Stimulated activated naive CD8-positive, alpha-beta T cell treated with anti-CD3 and anti-CD28 coated beads, Interleukin-15, Interleukin-2, amounts not matched to agents 100 ng/mL and 50 ng/mL, for 24 hours (primary cell): ENCODE measurements at regions not wholly inside any gene's neighbourhood (a gene's known extent, or its start where the extent isn't known, plus 50 kb on each side); places are given as distances from the start of the nearest gene placed in this dataset.

Experiments used
- H3K27ac Mint-ChIP-seq: one replicate; pipeline ENCODE4 v1.8.0; 2021; ENCODE audit warnings: mild to moderate bottlenecking, mixed read lengths
- H3K27me3 Mint-ChIP-seq: one replicate; pipeline ENCODE4 v1.8.0; 2021; ENCODE audit warnings: mixed read lengths
- H3K36me3 Mint-ChIP-seq: one replicate; pipeline ENCODE4 v1.8.0; 2021; ENCODE audit warnings: low read depth, mixed read lengths
- H3K4me1 Mint-ChIP-seq: one replicate; pipeline ENCODE4 v1.8.0; 2021; ENCODE audit warnings: low read depth, mixed read lengths
- H3K4me3 Mint-ChIP-seq: one replicate; pipeline ENCODE4 v1.8.0; 2021; ENCODE audit warnings: mild to moderate bottlenecking, mixed read lengths
- H3K9me3 Mint-ChIP-seq: one replicate; pipeline ENCODE4 v1.8.0; 2021; ENCODE audit warnings: mixed read lengths

- Mint-ChIP-seq H3K27me3 (no peaks in the 10 kb centered on the region), H3K36me3 (no peaks in the 10 kb centered on the region), H3K9me3 (no peaks in the 10 kb centered on the region), H3K4me3 (no peak overlapping the region), H3K4me1 (no peaks in the 10 kb centered on the region), H3K27ac (no peak overlapping the region)
Observed at GRCh38 chr5:97531549-97531948, 348.5 kb upstream of the RIOK2 start.

GRCh38 chr5:97534166-97534565 is 351.1 kb upstream of the RIOK2 start:
- Mint-ChIP-seq H3K36me3 (no peaks in the 10 kb centered on the region), H3K4me3 (no peak overlapping the region), H3K4me1 (no peaks in the 10 kb centered on the region), H3K27me3 (no peaks in the 10 kb centered on the region), H3K9me3 (no peaks in the 10 kb centered on the region), H3K27ac (no peak overlapping the region)

GRCh38 chr5:97536683-97537082 is 353.6 kb upstream of the RIOK2 start:
- Mint-ChIP-seq H3K27ac (no peak overlapping the region), H3K4me3 (no peak overlapping the region), H3K27me3 (no peaks in the 10 kb centered on the region), H3K9me3 (no peaks in the 10 kb centered on the region), H3K36me3 (no peaks in the 10 kb centered on the region), H3K4me1 (no peaks in the 10 kb centered on the region)

GRCh38 chr5:97538912-97539311 is 355.9 kb upstream of the RIOK2 start:
- no peaks in the 10 kb centered on the region for H3K27me3 Mint-ChIP-seq

GRCh38 chr5:97541864-97542263 is 358.8 kb upstream of the RIOK2 start:
- H3K36me3 Mint-ChIP-seq = no peaks in the 10 kb centered on the region
- no peak overlapping the region for H3K4me3 Mint-ChIP-seq
- H3K9me3 Mint-ChIP-seq = no peaks in the 10 kb centered on the region
- peaks cover 6% of the 10 kb centered on the region for H3K4me1 Mint-ChIP-seq
- H3K27me3 Mint-ChIP-seq = no peaks in the 10 kb centered on the region
- no peak overlapping the region for H3K27ac Mint-ChIP-seq

More at GRCh38 chr5:97538912-97539311, 355.9 kb upstream of the RIOK2 start:
- Mint-ChIP-seq H3K4me3 (no peak overlapping the region), H3K36me3 (no peaks in the 10 kb centered on the region), H3K9me3 (no peaks in the 10 kb centered on the region), H3K27ac (no peak overlapping the region), H3K4me1 (no peaks in the 10 kb centered on the region)

- H3K27ac Mint-ChIP-seq = no peak overlapping the region
- H3K36me3 Mint-ChIP-seq = no peaks in the 10 kb centered on the region
- no peak overlapping the region for H3K4me3 Mint-ChIP-seq
- peaks cover 4% of the 10 kb centered on the region for H3K9me3 Mint-ChIP-seq
- peaks cover 9% of the 10 kb centered on the region for H3K4me1 Mint-ChIP-seq
- H3K27me3 Mint-ChIP-seq = no peaks in the 10 kb centered on the region
Observed at GRCh38 chr5:97542469-97542868, 359.4 kb upstream of the RIOK2 start.

- H3K27me3 Mint-ChIP-seq = no peaks in the 10 kb centered on the region
- H3K9me3 Mint-ChIP-seq = peaks cover 5% of the 10 kb centered on the region
- peaks cover 16% of the 10 kb centered on the region for H3K4me1 Mint-ChIP-seq
- no peak overlapping the region for H3K27ac Mint-ChIP-seq
- no peak overlapping the region for H3K4me3 Mint-ChIP-seq
- no peaks in the 10 kb centered on the region for H3K36me3 Mint-ChIP-seq
Observed at GRCh38 chr5:97543166-97543565, 360.1 kb upstream of the RIOK2 start.

GRCh38 chr5:97544240-97544639 is 361.2 kb upstream of the RIOK2 start:
- Mint-ChIP-seq H3K4me3 (no peak overlapping the region), H3K9me3 (peaks cover 5% of the 10 kb centered on the region), H3K27ac (no peak overlapping the region), H3K4me1 (peaks cover 25% of the 10 kb centered on the region), H3K36me3 (no peaks in the 10 kb centered on the region), H3K27me3 (no peaks in the 10 kb centered on the region)

- Mint-ChIP-seq H3K9me3 (peaks cover 5% of the 10 kb centered on the region), H3K4me1 (peaks cover 27% of the 10 kb centered on the region), H3K36me3 (no peaks in the 10 kb centered on the region), H3K27me3 (no peaks in the 10 kb centered on the region), H3K27ac (no peak overlapping the region), H3K4me3 (no peak overlapping the region)
Observed at GRCh38 chr5:97544678-97545077, 361.6 kb upstream of the RIOK2 start.

- Mint-ChIP-seq H3K36me3 (no peaks in the 10 kb centered on the region), H3K4me1 (peaks cover 34% of the 10 kb centered on the region), H3K9me3 (peaks cover 5% of the 10 kb centered on the region), H3K27me3 (no peaks in the 10 kb centered on the region), H3K27ac (no peak overlapping the region), H3K4me3 (no peak overlapping the region)
Observed at GRCh38 chr5:97545446-97545845, 362.4 kb upstream of the RIOK2 start.

- Mint-ChIP-seq H3K9me3 (peaks cover 5% of the 10 kb centered on the region), H3K4me3 (no peak overlapping the region), H3K27ac (no peak overlapping the region), H3K27me3 (no peaks in the 10 kb centered on the region), H3K36me3 (no peaks in the 10 kb centered on the region), H3K4me1 (peaks cover 37% of the 10 kb centered on the region)
Observed at GRCh38 chr5:97545886-97546535, 363.0 kb upstream of the RIOK2 start.

- Mint-ChIP-seq H3K4me1 (peaks cover 37% of the 10 kb centered on the region), H3K9me3 (peaks cover 5% of the 10 kb centered on the region), H3K4me3 (no peak overlapping the region), H3K36me3 (no peaks in the 10 kb centered on the region), H3K27ac (no peak overlapping the region), H3K27me3 (no peaks in the 10 kb centered on the region)
Observed at GRCh38 chr5:97547430-97547829, 364.4 kb upstream of the RIOK2 start.

GRCh38 chr5:97547999-97548738 is 365.1 kb upstream of the RIOK2 start:
- H3K4me1 Mint-ChIP-seq = peaks cover 37% of the 10 kb centered on the region
- H3K36me3 Mint-ChIP-seq = no peaks in the 10 kb centered on the region
- H3K9me3 Mint-ChIP-seq = peaks cover 5% of the 10 kb centered on the region
- H3K4me3 Mint-ChIP-seq = no peak overlapping the region
- H3K27ac Mint-ChIP-seq = peak overlapping the region; percentile 6
- H3K27me3 Mint-ChIP-seq = no peaks in the 10 kb centered on the region

GRCh38 chr5:97548739-97549080 is 365.7 kb upstream of the RIOK2 start:
- Mint-ChIP-seq H3K9me3 (peaks cover 5% of the 10 kb centered on the region), H3K27ac (peak overlapping the region; percentile 6)

GRCh38 chr5:97549496-97549895 is 366.4 kb upstream of the RIOK2 start:
- no peaks in the 10 kb centered on the region for H3K27me3 Mint-ChIP-seq
- H3K27ac Mint-ChIP-seq = no peak overlapping the region
- H3K9me3 Mint-ChIP-seq = peaks cover 5% of the 10 kb centered on the region
- H3K36me3 Mint-ChIP-seq = no peaks in the 10 kb centered on the region
- H3K4me3 Mint-ChIP-seq = no peak overlapping the region
- H3K4me1 Mint-ChIP-seq = peaks cover 37% of the 10 kb centered on the region

More at GRCh38 chr5:97548739-97549080, 365.7 kb upstream of the RIOK2 start:
- peaks cover 37% of the 10 kb centered on the region for H3K4me1 Mint-ChIP-seq
- H3K36me3 Mint-ChIP-seq = no peaks in the 10 kb centered on the region
- H3K4me3 Mint-ChIP-seq = no peak overlapping the region
- no peaks in the 10 kb centered on the region for H3K27me3 Mint-ChIP-seq

- H3K27me3 Mint-ChIP-seq = no peaks in the 10 kb centered on the region
- no peak overlapping the region for H3K27ac Mint-ChIP-seq
- H3K36me3 Mint-ChIP-seq = no peaks in the 10 kb centered on the region
- H3K9me3 Mint-ChIP-seq = peaks cover 5% of the 10 kb centered on the region
- H3K4me1 Mint-ChIP-seq = peaks cover 32% of the 10 kb centered on the region
- no peak overlapping the region for H3K4me3 Mint-ChIP-seq
Observed at GRCh38 chr5:97550164-97550563, 367.1 kb upstream of the RIOK2 start.
